Sigmoid colon (tissue), 6 donors: ENCODE measurements at regions not wholly inside any gene's neighbourhood (a gene's known extent, or its start where the extent isn't known, plus 50 kb on each side); places are given as distances from the start of the nearest gene placed in this dataset.
"Not testable (repeated sequence)": the region's sequence is repeated elsewhere in the genome, so short reads cannot be mapped to it uniquely, and the experiment has no call there.

Source experiments
- DNase-seq: peaks from one replicate; pipeline ENCODE4 v3.0.0-alpha.2; 2019
- H3K27ac ChIP-seq, 4 donors: fragments of 200-600 bp; sonication (generic); one replicate each; pipeline ENCODE4 v1.5.1; 2016 to 2019; ENCODE audit warnings: mild to moderate bottlenecking in 1 of 4
- H3K27me3 ChIP-seq, 3 donors: fragments of 200-600 bp; sonication (generic); one replicate each; pipeline ENCODE4 v1.5.1; 2019; ENCODE audit warnings: mild to moderate bottlenecking in 1 of 3
- H3K36me3 ChIP-seq, 4 donors: fragments of 200-600 bp; sonication (generic); one replicate each; pipeline ENCODE4 v1.5.1; 2016 to 2019
- H3K4me1 ChIP-seq, 4 donors: fragments of 200-600 bp; sonication (generic); one replicate each; pipeline ENCODE4 v1.5.1; 2017 to 2019
- H3K4me3 ChIP-seq, 4 donors: fragments of 200-600 bp; sonication (generic); one replicate each; pipeline ENCODE4 v1.5.1; 2017 to 2019; ENCODE audit warnings: mild to moderate bottlenecking in 2 of 4, moderate library complexity in 1 of 4
- H3K9me3 ChIP-seq, 4 donors: fragments of 200-600 bp in 3 of 4; sonication (generic) in 3 of 4; one replicate each; pipeline versions ENCODE4 v1.5.1 to v1.6.1; 2013 to 2019
- EP300 ChIP-seq, 4 donors: sonication (generic); formaldehyde crosslinking; IDR thresholded peaks; one replicate each; pipeline ENCODE4 v1.6.1; 2017; ENCODE audit warnings: antibody characterized with exemption in 4 of 4
- POLR2A ChIP-seq, 2 donors: fragments of 450-650 bp; IDR thresholded peaks; one replicate each; pipeline ENCODE4 v1.6.1; 2016; ENCODE audit warnings: antibody characterized with exemption in 2 of 2, mild to moderate bottlenecking in 2 of 2, moderate library complexity in 2 of 2
- POLR2AphosphoS5 ChIP-seq, 4 donors: sonication (generic); formaldehyde crosslinking; IDR thresholded peaks; one replicate each; pipeline ENCODE4 v1.6.1; 2017; ENCODE audit warnings: antibody characterized with exemption in 4 of 4
- WGBS, 2 donors: extraction: QIAGEN DNeasy Blood & Tissue Kit; methylation state at CpG; one replicate each; pipeline ENCODE4 v1.1.7; 2013; 5-methylcytosine and 5-hydroxymethylcytosine counted together
- intact Hi-C: fragments of 100-400 bp; cut with DNase I; formaldehyde crosslinking; loops from one replicate; pipeline ENCODE4 v1.15.1; 2023
- TF ChIP-seq, protein P1 (sequence below), 4 experiments: fragments of 450-650 bp in 3 of 4; fragments of 200-600 bp in 1 of 4; IDR thresholded peaks; one replicate each; pipeline ENCODE4 v1.5.1; 2016 to 2019; ENCODE audit warnings: antibody characterized with exemption in 4 of 4, mild to moderate bottlenecking in 3 of 4, moderate library complexity in 2 of 4
- donor health status: healthy with polysubstance abuse.
- donor health status: healthy.

DNA sequence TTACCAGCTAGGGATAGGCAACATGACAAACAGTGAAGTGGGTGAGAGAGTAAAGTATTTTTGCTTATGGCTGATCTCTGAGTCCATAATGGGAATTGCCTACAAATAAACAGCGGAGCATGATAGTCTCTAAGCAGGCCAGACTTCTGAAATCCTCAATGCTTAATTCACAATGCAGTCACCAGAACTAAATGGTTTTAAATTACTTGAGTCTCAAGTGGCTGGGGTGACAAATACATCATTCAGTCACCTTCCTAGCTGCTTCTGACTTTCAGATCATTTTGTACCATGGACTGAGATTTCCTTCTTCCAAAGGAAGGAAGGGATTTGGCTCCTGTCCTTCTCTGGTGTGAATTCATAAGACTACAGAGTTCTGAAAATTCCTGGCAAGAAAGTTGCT lies 82.8 kb upstream of the RMP24 start:
- no peaks in the 10 kb centered on the region for H3K4me1 ChIP-seq
- TF ChIP-seq EP300 (IDR thresholded peaks at IDR 0.05) = no peak
- TF ChIP-seq POLR2A (IDR thresholded peaks at IDR 0.05) = no peak
- TF ChIP-seq, protein P1, sequence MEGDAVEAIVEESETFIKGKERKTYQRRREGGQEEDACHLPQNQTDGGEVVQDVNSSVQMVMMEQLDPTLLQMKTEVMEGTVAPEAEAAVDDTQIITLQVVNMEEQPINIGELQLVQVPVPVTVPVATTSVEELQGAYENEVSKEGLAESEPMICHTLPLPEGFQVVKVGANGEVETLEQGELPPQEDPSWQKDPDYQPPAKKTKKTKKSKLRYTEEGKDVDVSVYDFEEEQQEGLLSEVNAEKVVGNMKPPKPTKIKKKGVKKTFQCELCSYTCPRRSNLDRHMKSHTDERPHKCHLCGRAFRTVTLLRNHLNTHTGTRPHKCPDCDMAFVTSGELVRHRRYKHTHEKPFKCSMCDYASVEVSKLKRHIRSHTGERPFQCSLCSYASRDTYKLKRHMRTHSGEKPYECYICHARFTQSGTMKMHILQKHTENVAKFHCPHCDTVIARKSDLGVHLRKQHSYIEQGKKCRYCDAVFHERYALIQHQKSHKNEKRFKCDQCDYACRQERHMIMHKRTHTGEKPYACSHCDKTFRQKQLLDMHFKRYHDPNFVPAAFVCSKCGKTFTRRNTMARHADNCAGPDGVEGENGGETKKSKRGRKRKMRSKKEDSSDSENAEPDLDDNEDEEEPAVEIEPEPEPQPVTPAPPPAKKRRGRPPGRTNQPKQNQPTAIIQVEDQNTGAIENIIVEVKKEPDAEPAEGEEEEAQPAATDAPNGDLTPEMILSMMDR (IDR thresholded peaks at IDR 0.05) = no peak
- TF ChIP-seq POLR2AphosphoS5 (IDR thresholded peaks at IDR 0.05) = no peak
- 93% methylated on average over 1 of the region's 1 CpG for WGBS, 2 donors
- H3K27ac ChIP-seq = no peak overlapping the region
- no peak overlapping the region for H3K4me3 ChIP-seq
- no peaks in the 10 kb centered on the region for H3K27me3 ChIP-seq
- no peaks in the 10 kb centered on the region for H3K36me3 ChIP-seq
- no peak for DNase-seq
- H3K9me3 ChIP-seq = peaks cover 0 to 7% (median 0%) of the 10 kb centered on the region in 4 donors
- intact Hi-C loops = no loop called here

DNA sequence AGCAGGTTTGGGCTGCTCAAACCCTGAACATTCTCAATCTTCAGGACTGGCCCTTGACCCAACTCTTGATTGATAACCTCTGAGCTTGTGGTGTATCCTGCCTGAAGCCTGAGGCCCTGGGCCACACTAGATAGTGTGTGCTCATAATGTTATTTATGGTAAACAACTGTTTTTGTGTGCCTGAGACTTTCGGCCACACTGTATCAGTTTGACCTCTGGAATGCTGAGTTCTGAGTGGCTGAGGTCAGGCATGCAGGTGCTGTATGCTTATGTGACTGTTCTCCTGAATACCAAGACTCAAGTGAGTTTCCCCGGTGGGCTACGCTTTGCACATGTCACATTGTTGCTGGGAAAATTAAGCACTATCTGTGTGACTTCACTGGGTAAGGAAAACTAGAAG lies 82.2 kb upstream of the RMP24 start:
- DNase-seq = no peak
- Histone ChIP-seq H3K27ac (no peak overlapping the region), H3K4me1 (no peaks in the 10 kb centered on the region), H3K9me3 (peaks cover 0 to 7% (median 0%) of the 10 kb centered on the region in 4 donors), H3K27me3 (no peaks in the 10 kb centered on the region), H3K36me3 (no peaks in the 10 kb centered on the region), H3K4me3 (no peak overlapping the region)
- 66 to 76% methylated on average over 3 of the region's 3 CpGs for WGBS, 2 donors
- TF ChIP-seq EP300 (IDR thresholded peaks at IDR 0.05) (no peak), POLR2A (IDR thresholded peaks at IDR 0.05) (no peak), POLR2AphosphoS5 (IDR thresholded peaks at IDR 0.05) (no peak)
- TF ChIP-seq, protein P1 (IDR thresholded peaks at IDR 0.05) = no peak
- intact Hi-C loops = no loop called here

DNA sequence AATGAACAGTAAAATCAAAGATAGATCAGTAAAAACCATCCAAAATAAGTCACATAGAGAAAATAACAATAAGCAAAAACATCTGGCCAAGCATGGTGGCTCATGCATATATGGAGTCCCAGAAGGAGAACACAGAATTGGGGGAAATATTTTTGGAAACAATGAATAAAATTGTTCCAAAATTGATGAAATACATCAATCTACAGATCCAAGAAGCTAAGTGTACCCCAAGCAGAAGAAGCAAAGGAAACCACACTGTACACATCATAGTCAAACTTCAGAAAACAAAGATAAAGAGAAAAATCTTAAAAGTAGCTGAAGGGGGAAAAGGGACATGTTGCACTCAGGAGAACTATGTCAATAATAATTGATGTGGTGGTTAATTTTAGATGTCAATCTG lies 80.4 kb upstream of the RMP24 start:
- no peak for DNase-seq
- TF ChIP-seq, protein P1 (IDR thresholded peaks at IDR 0.05) = no peak
- TF ChIP-seq POLR2A (IDR thresholded peaks at IDR 0.05) = no peak
- Histone ChIP-seq H3K4me1 (no peaks in the 10 kb centered on the region), H3K27me3 (no peaks in the 10 kb centered on the region), H3K36me3 (no peaks in the 10 kb centered on the region), H3K4me3 (no peak overlapping the region), H3K27ac (no peak overlapping the region), H3K9me3 (peaks cover 0 to 7% (median 0%) of the 10 kb centered on the region in 4 donors)
- intact Hi-C loops = no loop called here

DNA sequence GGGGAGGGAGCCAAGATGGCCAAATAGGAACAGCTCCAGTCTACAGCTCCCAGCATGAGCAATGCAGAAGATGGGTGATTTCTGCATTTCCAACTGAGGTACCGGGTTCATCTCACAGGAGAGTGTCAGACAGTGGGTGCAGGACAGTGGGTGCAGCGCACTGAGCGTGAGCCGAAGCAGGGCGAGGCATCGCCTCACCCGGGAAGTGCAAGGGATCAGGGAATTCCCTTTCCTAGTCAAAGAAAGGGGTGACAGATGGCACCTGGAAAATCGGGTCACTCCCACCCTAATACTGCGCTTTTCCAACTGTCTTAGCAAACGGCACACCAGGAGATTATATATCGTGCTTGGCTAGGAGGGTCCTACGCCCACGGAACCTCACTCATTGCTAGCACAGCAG lies 75.0 kb upstream of the RMP24 start:
- H3K4me1 ChIP-seq, H3K36me3 ChIP-seq, H3K4me3 ChIP-seq, H3K27me3 ChIP-seq, H3K9me3 ChIP-seq, H3K27ac ChIP-seq, DNase-seq, intact Hi-C loops: not testable (repeated sequence)
- WGBS, 2 donors = 92 to 93% methylated on average over 13 of the region's 13 CpGs

DNA sequence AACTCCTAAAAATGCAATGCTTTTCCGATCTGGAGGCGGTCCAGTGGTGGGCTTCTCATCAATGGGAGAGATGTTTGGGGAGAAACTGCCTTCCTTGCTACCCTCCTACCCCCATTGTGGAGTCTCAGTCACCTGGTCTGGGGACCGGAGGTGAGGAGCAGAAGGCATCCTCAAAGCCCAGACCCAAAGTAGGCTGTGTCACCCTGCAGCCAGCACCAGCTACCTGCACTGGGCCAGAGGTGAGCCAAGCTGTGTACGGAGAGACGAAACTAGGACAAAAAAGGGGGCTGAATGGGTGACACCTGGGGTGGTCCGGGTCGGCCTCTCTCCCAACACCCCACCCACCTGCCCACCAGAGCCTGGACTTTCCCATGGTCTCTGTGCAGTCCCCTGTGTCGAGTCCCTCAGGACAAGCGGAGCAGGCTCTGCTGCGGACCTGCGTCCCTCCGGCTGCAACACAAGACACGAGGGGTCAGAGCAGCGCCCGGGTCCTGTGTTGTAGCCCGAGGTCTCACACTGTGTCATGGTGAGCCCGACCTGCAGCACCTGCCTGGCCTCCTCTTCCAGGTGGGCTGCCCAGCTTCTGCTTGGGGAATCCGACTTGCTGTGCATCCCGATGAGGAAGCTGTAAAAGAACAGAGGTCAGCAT lies 68.0 kb upstream of the RMP24 start:
- DNase-seq = no peak
- 85 to 91% methylated on average over 19 of the region's 19 CpGs for WGBS, 2 donors

More for the DNA sequence above, 68.0 kb upstream of the RMP24 start:
- Histone ChIP-seq H3K27ac (no peak overlapping the region), H3K9me3 (no peaks in the 10 kb centered on the region), H3K4me1 (no peaks in the 10 kb centered on the region), H3K27me3 (no peaks in the 10 kb centered on the region), H3K4me3 (no peak overlapping the region), H3K36me3 (no peaks in the 10 kb centered on the region)
- intact Hi-C loops = no loop called here
- no peak for TF ChIP-seq EP300 (IDR thresholded peaks at IDR 0.05)
- no peak for TF ChIP-seq POLR2A (IDR thresholded peaks at IDR 0.05)
- TF ChIP-seq, protein P1 (IDR thresholded peaks at IDR 0.05) = no peak
